ENCODE measurements at regions not wholly inside any gene's neighbourhood (a gene's known extent, or its start where the extent isn't known, plus 50 kb on each side); places are given as distances from the start of the nearest gene placed in this dataset.

DNA sequence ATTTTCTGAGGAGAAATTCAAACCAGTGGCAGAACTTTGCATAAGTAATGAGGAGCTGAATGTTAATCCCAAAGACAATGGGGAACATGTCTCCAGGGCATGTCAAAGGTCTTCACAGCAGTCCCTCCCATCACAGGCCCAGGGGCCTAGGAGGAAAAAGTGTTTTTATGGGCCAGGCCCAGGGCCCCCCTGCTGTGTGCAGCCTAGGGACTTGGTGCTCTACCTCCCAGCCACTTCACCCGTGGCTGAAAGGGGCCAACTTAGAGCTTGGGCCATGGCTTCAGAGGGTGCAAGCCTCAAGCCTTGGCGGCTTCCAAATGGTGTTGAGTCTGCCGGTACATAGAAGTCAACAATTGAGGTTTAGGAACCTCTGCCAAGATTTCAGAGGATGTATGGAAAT lies 854.0 kb downstream of the LRRIQ3 start:
- no peak overlapping the region for H2AFZ ChIP-seq (ENCODE audit: insufficient read depth, low read depth, low read length, poor library complexity, severe bottlenecking)
- Mint-ChIP-seq H3K27me3 (no peaks in the 10 kb centered on the region), H3K4me3 (no peak overlapping the region), H3K27ac (no peak overlapping the region), H3K9me3 (ENCODE audit: insufficient read depth) (peaks cover 5% of the 10 kb centered on the region), H3K4me1 (no peaks in the 10 kb centered on the region)
- H3K9me3 ChIP-seq (ENCODE audit: control extremely low read depth in 1 of 3, control insufficient read depth in 2 of 3, insufficient read depth in 1 of 3, low read length in 2 of 3), result peaks cover 0 to 6% (median 0%) of the 10 kb centered on the region in 3 donors
- no peak for ATAC-seq (ENCODE audit: low read depth)
- no peaks in the 10 kb centered on the region for H3K36me3 ChIP-seq (replicated peaks in 1 of 2; ENCODE audit: control extremely low read depth in 1 of 2, control insufficient read depth in 1 of 2, extremely low read depth in 1 of 2, insufficient read depth in 2 of 2, low read length in 1 of 2)
- ChIA-PET CTCF (no interaction called here), POLR2A (no interaction called here)
- H3K9ac ChIP-seq (ENCODE audit: low read length), result no peak overlapping the region
- H3K4me3 ChIP-seq (ENCODE audit: control extremely low read depth in 1 of 5, extremely low read depth in 1 of 5, insufficient read depth in 1 of 5, low read depth in 2 of 5, low read length in 4 of 5), result no peak overlapping the region
- H3K27me3 ChIP-seq (replicated peaks in 1 of 4; ENCODE audit: control extremely low read depth in 1 of 4, control insufficient read depth in 3 of 4, insufficient read depth in 4 of 4, low read length in 3 of 4), result no peaks in the 10 kb centered on the region
- H3K4me1 ChIP-seq (ENCODE audit: control insufficient read depth in 2 of 2, insufficient read depth in 2 of 2, low read length in 2 of 2), result no peaks in the 10 kb centered on the region
- no peak overlapping the region for H3K4me2 ChIP-seq (replicated peaks; ENCODE audit: low read depth, low read length, poor library complexity, severe bottlenecking)
- TF ChIP-seq, protein P1, sequence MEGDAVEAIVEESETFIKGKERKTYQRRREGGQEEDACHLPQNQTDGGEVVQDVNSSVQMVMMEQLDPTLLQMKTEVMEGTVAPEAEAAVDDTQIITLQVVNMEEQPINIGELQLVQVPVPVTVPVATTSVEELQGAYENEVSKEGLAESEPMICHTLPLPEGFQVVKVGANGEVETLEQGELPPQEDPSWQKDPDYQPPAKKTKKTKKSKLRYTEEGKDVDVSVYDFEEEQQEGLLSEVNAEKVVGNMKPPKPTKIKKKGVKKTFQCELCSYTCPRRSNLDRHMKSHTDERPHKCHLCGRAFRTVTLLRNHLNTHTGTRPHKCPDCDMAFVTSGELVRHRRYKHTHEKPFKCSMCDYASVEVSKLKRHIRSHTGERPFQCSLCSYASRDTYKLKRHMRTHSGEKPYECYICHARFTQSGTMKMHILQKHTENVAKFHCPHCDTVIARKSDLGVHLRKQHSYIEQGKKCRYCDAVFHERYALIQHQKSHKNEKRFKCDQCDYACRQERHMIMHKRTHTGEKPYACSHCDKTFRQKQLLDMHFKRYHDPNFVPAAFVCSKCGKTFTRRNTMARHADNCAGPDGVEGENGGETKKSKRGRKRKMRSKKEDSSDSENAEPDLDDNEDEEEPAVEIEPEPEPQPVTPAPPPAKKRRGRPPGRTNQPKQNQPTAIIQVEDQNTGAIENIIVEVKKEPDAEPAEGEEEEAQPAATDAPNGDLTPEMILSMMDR (IDR thresholded peaks at IDR 0.05), result no peak
- no peak for TF ChIP-seq EZH2 (IDR thresholded peaks at IDR 0.05; ENCODE audit: borderline replicate concordance, insufficient read depth, low read depth, low read length, poor library complexity, severe bottlenecking)
- DNase-seq, result no peak
- no peaks in the 10 kb centered on the region for H4K20me1 ChIP-seq (ENCODE audit: control insufficient read depth, insufficient read depth, low read length, poor library complexity, severe bottlenecking)
- H3K27ac ChIP-seq (ENCODE audit: low read length in 2 of 2), result no peak overlapping the region
- H3K79me2 ChIP-seq (ENCODE audit: control insufficient read depth, insufficient read depth, low read length), result no peaks in the 10 kb centered on the region
- WGBS (ENCODE audit: insufficient coverage), result 88% methylated on average over 3 of the region's 3 CpGs
- intact Hi-C loops (cut with micrococcal nuclease), result no loop called here

DNA sequence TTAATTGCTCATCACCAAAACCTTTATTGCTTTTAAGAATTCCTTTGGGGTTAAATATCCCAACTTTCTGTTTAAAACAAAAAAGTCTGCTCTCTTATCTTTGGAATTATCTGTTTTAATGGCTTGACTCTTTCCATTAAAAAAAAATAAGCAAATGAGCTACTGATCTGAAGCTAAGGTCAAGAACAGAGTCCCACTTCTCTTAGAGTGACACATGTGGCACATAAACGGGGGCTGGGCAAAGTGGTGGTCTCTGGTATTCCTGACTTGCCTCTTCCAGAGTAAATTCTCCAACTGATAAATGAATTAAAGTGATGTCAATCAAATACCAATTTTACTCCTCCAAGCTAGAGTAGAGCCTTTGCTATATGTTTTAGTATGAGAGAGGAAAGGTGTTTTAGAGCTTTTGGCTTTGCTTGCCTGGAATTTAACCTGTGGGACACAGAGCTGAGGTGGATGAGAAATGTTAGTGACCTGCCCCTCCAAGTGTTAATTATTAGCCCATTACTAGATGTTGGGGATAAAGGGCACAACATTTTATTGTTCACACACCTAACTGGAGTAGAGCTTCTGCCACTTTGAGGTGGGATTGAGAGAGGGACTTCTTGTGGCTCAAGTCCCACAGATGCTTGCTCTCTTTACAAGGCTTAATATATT lies 864.0 kb downstream of the LRRIQ3 start:
- no peaks in the 10 kb centered on the region for H3K27me3 ChIP-seq (replicated peaks in 1 of 4; ENCODE audit: control extremely low read depth in 1 of 4, control insufficient read depth in 3 of 4, insufficient read depth in 4 of 4, low read length in 3 of 4)
- Mint-ChIP-seq H3K27ac (no peak overlapping the region), H3K9me3 (ENCODE audit: insufficient read depth) (peaks cover 4% of the 10 kb centered on the region), H3K4me1 (no peaks in the 10 kb centered on the region), H3K27me3 (no peaks in the 10 kb centered on the region), H3K4me3 (no peak overlapping the region)
- H2AFZ ChIP-seq (ENCODE audit: insufficient read depth, low read depth, low read length, poor library complexity, severe bottlenecking), result no peak overlapping the region
- no CpG with 5 or more reads among the region's 1 CpG for WGBS (ENCODE audit: insufficient coverage)
- POLR2A ChIA-PET, result no interaction called here
- no peaks in the 10 kb centered on the region for H3K79me2 ChIP-seq (ENCODE audit: control insufficient read depth, insufficient read depth, low read length)
- H4K20me1 ChIP-seq (ENCODE audit: control insufficient read depth, insufficient read depth, low read length, poor library complexity, severe bottlenecking), result no peaks in the 10 kb centered on the region
- CTCF ChIA-PET, result no interaction called here
- ATAC-seq (ENCODE audit: low read depth) (no peak), DNase-seq (no peak)
- TF ChIP-seq, protein P1 (IDR thresholded peaks at IDR 0.05), result no peak
- no peak for TF ChIP-seq EZH2 (IDR thresholded peaks at IDR 0.05; ENCODE audit: borderline replicate concordance, insufficient read depth, low read depth, low read length, poor library complexity, severe bottlenecking)
- H3K4me3 ChIP-seq (ENCODE audit: control extremely low read depth in 1 of 5, extremely low read depth in 1 of 5, insufficient read depth in 1 of 5, low read depth in 2 of 5, low read length in 4 of 5), result no peak overlapping the region
- intact Hi-C loops (cut with micrococcal nuclease), result no loop called here
- H3K4me1 ChIP-seq (ENCODE audit: control insufficient read depth in 2 of 2, insufficient read depth in 2 of 2, low read length in 2 of 2), result no peaks in the 10 kb centered on the region
- H3K9me3 ChIP-seq (ENCODE audit: control extremely low read depth in 1 of 3, control insufficient read depth in 2 of 3, insufficient read depth in 1 of 3, low read length in 2 of 3), result peaks cover 0 to 12% (median 1%) of the 10 kb centered on the region in 3 donors
- H3K36me3 ChIP-seq (replicated peaks in 1 of 2; ENCODE audit: control extremely low read depth in 1 of 2, control insufficient read depth in 1 of 2, extremely low read depth in 1 of 2, insufficient read depth in 2 of 2, low read length in 1 of 2), result no peaks in the 10 kb centered on the region
- H3K27ac ChIP-seq (ENCODE audit: low read length in 2 of 2), result no peak overlapping the region
- no peak overlapping the region for H3K4me2 ChIP-seq (replicated peaks; ENCODE audit: low read depth, low read length, poor library complexity, severe bottlenecking)
- no peak overlapping the region for H3K9ac ChIP-seq (ENCODE audit: low read length)

Data from B cell (primary cell).